BLaER1 (cell line): ENCODE measurements at regions not wholly inside any gene's neighbourhood (a gene's known extent, or its start where the extent isn't known, plus 50 kb on each side); places are given as distances from the start of the nearest gene placed in this dataset.

Experiments
- H3K27ac ChIP-seq: shearing (Covaris generic); formaldehyde crosslinking; 2 replicates; pipeline ENCODE4 v1.8.1; 2022
- H3K27me3 ChIP-seq: shearing (Covaris generic); formaldehyde crosslinking; 2 replicates; pipeline ENCODE4 v1.8.1; 2022
- H3K36me3 ChIP-seq: shearing (Covaris generic); formaldehyde crosslinking; 2 replicates; pipeline ENCODE4 v1.8.1; 2022
- H3K4me1 ChIP-seq: shearing (Covaris generic); formaldehyde crosslinking; 2 replicates; pipeline ENCODE4 v1.8.1; 2022
- H3K4me2 ChIP-seq: shearing (Covaris generic); formaldehyde crosslinking; 2 replicates; pipeline ENCODE4 v1.8.1; 2022
- H3K4me3 ChIP-seq: shearing (Covaris generic); formaldehyde crosslinking; 2 replicates; pipeline ENCODE4 v1.8.1; 2022
- H3K9ac ChIP-seq: shearing (Covaris generic); formaldehyde crosslinking; 2 replicates; pipeline ENCODE4 v1.8.1; 2022
- H3K9me3 ChIP-seq: shearing (Covaris generic); formaldehyde crosslinking; 2 replicates; pipeline ENCODE4 v1.8.1; 2022
- H4K20me1 ChIP-seq: shearing (Covaris generic); formaldehyde crosslinking; 2 replicates; pipeline ENCODE4 v1.8.1; 2022
- Cebpa-rat ChIP-seq: shearing (Covaris generic); IDR thresholded peaks from 2 replicates; pipeline ENCODE4 v1.8.1; 2022

DNA sequence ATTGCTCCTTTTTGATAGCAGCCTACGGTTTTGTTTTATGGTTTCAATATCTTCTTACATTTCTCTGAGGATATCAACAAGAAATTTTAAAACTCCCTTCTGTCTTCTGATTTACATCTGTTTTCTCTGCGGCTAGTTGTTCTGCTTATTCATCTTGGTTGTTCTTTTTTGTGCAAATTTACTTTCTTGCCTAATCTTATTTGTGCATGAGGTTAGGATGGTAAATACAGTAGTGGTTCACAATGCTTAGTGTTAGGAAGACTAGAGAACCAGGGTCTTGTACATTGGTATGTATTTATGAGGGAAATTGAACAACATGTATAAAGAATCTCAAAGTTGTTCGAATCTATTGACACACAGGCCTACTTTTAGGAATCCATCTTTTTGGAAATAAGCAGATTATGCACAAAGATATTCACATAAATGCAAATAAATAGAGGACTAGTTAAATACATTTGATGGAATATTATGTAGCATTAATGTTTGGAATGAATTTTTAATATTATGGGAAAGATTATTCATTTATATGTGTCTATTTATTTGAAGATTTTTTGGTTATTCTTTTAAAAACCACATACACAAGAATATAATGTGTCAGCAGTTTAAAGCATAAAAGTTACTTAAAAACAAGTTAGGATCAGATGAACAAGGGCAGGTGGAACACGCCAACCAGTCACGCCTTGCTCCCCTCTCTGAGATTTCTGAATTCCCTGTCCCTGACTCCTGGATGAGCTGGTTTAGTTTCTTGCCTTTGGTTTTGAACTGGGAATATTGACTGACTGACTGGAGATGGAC, 51.4 kb upstream of the RFC3 start:
- Histone ChIP-seq H3K27ac (no peak overlapping the region), H3K9me3 (no peaks in the 10 kb centered on the region), H3K4me1 (no peaks in the 10 kb centered on the region), H3K36me3 (no peaks in the 10 kb centered on the region), H3K4me3 (no peak overlapping the region), H3K27me3 (no peaks in the 10 kb centered on the region), H4K20me1 (no peaks in the 10 kb centered on the region), H3K9ac (no peak overlapping the region), H3K4me2 (no peak overlapping the region)
- TF ChIP-seq Cebpa-rat: no peak

DNA sequence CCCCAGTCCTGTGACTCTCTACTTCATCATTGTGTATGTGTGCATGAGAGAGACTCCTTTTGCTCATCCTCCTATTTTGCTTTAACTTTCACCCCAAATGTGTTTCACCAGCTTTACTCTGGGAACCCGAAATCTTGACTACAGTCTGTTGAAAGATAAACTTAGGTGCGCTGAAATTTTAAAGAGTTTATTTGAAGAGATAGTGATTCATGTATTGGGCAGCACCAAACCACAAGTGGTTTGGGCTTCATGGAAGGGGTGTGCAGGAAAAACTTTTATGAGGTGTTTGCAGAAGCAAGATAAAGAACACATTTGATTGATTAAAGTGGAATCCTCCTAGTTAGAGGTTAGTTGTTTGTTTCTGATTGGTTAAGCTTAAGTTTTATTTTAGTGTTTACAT, 50.8 kb upstream of the RFC3 start:
- TF ChIP-seq Cebpa-rat: no peak
- Histone ChIP-seq H3K4me2 (no peak overlapping the region), H3K27ac (no peak overlapping the region), H3K9me3 (no peaks in the 10 kb centered on the region), H3K9ac (no peak overlapping the region), H3K4me1 (no peaks in the 10 kb centered on the region), H3K36me3 (no peaks in the 10 kb centered on the region), H3K4me3 (no peak overlapping the region), H4K20me1 (no peaks in the 10 kb centered on the region), H3K27me3 (no peaks in the 10 kb centered on the region)
